Peyer's patch (tissue), 4 donors: ENCODE measurements at regions not wholly inside any gene's neighbourhood (a gene's known extent, or its start where the extent isn't known, plus 50 kb on each side); places are given as distances from the start of the nearest gene placed in this dataset.

Experiments used
- CTCF ChIP-seq, 6 experiments: fragments of 450-650 bp in 4 of 6; fragments of 200-600 bp in 2 of 6; sonication (generic) in 1 of 6; IDR thresholded peaks; one replicate each; pipeline ENCODE4 v1.5.1; 2017 to 2019; ENCODE audit warnings: antibody characterized with exemption in 6 of 6, mild to moderate bottlenecking in 3 of 6, moderate library complexity in 1 of 6
- POLR2A ChIP-seq, 2 donors: fragments of 450-650 bp; IDR thresholded peaks; one replicate each; pipeline ENCODE4 v1.5.1; 2017; ENCODE audit warnings: antibody characterized with exemption in 2 of 2, mild to moderate bottlenecking in 2 of 2, moderate library complexity in 2 of 2

DNA sequence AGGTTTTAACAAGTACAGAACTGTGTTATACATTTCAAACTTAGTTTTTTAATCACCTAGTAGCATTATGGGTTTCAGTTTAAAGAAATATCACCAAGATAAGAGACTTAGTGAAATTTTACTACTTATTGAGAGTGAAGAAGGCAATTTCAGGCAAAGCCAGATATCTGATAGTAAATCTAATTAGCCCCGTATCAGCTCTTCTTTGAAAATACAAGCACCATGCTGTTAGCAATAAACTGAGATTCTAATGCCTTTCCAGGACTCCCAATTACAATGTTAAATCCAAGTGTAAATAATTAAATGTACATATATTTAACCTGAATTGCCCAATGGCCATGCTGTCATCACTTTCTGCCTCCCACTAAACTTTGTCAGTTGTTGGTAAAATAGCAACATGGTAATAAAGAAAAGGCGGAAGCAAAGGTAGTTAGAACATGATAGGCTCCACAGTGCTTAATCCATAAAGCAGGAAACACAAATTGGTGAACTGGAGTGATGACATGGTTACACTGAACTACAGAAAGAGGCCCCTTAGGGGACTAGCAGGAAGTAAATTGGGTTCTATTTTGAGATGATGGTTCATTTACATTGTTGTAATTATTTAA lies 646.1 kb downstream of the C12orf50 start:
- TF ChIP-seq CTCF (IDR thresholded peaks at IDR 0.05) (no peak), POLR2A (IDR thresholded peaks at IDR 0.05) (no peak)
